Activated T-helper 2 cell treated with anti-CD3 and anti-CD28 coated beads, Interferon-gamma antibody, Interleukin-2, Interleukin-4, amounts not matched to agents 10 μg/mL and 5 μg/mL and 100 μg/mL, durations not matched to agents 14 hours and 24 hours and 36 hours (primary cell): ENCODE measurements at regions not wholly inside any gene's neighbourhood (a gene's known extent, or its start where the extent isn't known, plus 50 kb on each side); places are given as distances from the start of the nearest gene placed in this dataset.
"Not testable (repeated sequence)": the region's sequence is repeated elsewhere in the genome, so short reads cannot be mapped to it uniquely, and the experiment has no call there.

Experiments used
- DNase-seq: peaks from one replicate; pipeline ENCODE4 v3.0.0; 2021; ENCODE audit warnings: low spot score
- H3K27ac Mint-ChIP-seq: one replicate; pipeline ENCODE4 v1.8.0; 2021; ENCODE audit warnings: mixed read lengths
- H3K27me3 Mint-ChIP-seq: one replicate; pipeline ENCODE4 v1.8.0; 2021; ENCODE audit warnings: low read depth, mixed read lengths
- H3K36me3 Mint-ChIP-seq: one replicate; pipeline ENCODE4 v1.8.0; 2021; ENCODE audit warnings: low read depth, mixed read lengths
- H3K4me1 Mint-ChIP-seq: one replicate; pipeline ENCODE4 v1.8.0; 2021; ENCODE audit warnings: low read depth, mixed read lengths
- H3K4me3 Mint-ChIP-seq: one replicate; pipeline ENCODE4 v1.8.0; 2021; ENCODE audit warnings: low read depth, mild to moderate bottlenecking, moderate library complexity, mixed read lengths
- H3K9me3 Mint-ChIP-seq: one replicate; pipeline ENCODE4 v1.8.0; 2021; ENCODE audit warnings: mixed read lengths
- intact Hi-C: fragments of 100-400 bp; cut with micrococcal nuclease; formaldehyde crosslinking; loops from one replicate; pipeline ENCODE4 v1.15.1; 2023

DNA sequence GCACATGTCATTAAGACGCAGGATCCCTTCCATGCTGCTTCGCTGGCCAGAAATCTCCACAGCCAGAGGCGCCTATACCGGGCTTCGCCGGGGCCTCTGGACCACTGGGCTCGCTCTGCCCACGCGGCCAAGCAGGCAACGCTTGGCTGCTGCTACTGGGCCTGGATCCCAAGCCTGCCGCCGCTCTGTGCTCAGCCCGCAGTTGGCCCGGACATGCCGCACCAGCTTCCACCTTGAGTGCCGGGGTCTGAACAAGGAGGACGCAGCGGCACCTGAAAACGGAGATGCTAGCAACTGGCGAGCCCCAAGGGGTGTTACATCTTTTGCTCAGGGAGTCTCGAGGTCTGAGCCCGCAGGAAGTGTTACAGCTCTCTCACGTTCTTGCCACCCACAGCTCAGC, 409.9 kb upstream of the SGCG start:
- Mint-ChIP-seq H3K27ac (no peak overlapping the region), H3K4me3 (no peak overlapping the region), H3K9me3 (peaks cover 7% of the 10 kb centered on the region), H3K36me3 (no peaks in the 10 kb centered on the region), H3K27me3 (no peaks in the 10 kb centered on the region), H3K4me1 (no peaks in the 10 kb centered on the region)
- intact Hi-C loops = no loop called here
- no peak for DNase-seq

DNA sequence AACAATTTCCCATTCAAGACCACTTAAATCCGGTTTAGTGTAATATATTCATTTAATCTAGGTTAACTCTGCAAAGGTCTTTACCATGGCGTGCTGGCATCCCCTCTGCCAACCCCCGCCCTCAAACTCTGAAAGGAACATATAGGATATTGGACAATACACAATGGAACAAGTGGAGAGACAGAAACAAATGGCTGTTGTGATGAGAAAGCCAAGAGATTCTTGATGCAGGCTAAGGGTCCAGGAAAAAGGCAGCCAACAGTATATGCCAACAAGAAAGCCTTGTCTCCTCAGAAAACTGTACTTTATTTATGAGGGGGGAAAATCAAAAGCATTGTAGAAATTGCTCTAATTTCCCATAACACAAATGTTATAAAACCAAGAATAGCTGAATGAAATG, 407.3 kb upstream of the SGCG start:
- peaks cover 8% of the 10 kb centered on the region for H3K9me3 Mint-ChIP-seq

DNA sequence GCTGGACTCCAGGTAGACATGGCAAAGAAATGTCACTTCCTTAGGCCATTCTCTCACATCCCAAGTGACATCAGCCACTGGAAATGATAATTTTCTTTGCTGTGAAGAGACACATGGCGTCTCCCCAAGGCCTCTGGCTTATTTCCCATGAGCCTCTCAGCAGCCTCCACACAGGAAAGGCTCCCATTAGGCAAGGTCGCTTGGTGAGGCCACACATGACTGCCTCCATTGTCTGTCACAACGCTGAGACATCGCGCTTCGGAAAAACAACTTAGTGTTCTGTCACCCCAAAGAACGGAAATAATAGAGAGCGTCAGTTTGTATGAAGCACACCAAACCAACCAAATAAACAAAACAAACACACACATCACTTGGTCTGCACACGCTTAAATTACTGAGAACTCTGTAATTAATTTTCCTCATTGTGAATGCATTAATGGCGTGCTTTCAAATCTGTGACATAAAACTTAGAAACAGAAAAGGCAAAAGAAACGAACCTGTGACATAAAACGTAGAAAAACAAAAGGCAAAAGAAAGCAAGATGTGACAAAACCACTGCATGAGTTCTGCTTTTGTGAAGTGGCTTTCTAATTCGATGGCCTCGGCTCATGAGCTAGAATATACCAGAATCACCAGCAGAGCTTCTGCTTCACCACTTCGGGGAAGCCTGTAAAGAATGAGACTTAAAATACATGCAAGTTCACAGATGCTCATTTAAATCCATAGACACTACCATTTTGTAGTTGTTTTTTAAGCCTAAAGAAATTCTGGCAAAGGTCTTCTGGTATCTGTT, 404.2 kb upstream of the SGCG start:
- no peak overlapping the region for H3K4me3 Mint-ChIP-seq
- peaks cover 5% of the 10 kb centered on the region for H3K9me3 Mint-ChIP-seq
- H3K27ac Mint-ChIP-seq = no peak overlapping the region
- H3K4me1 Mint-ChIP-seq = no peaks in the 10 kb centered on the region
- no peak for DNase-seq
- no peaks in the 10 kb centered on the region for H3K36me3 Mint-ChIP-seq
- intact Hi-C loops = no loop called here
- H3K27me3 Mint-ChIP-seq = no peaks in the 10 kb centered on the region

More for the DNA sequence above, 407.3 kb upstream of the SGCG start:
- Mint-ChIP-seq H3K27me3 (no peaks in the 10 kb centered on the region), H3K4me3 (no peak overlapping the region), H3K36me3 (no peaks in the 10 kb centered on the region), H3K27ac (no peak overlapping the region), H3K4me1 (no peaks in the 10 kb centered on the region)
- no peak for DNase-seq
- intact Hi-C loops = no loop called here

DNA sequence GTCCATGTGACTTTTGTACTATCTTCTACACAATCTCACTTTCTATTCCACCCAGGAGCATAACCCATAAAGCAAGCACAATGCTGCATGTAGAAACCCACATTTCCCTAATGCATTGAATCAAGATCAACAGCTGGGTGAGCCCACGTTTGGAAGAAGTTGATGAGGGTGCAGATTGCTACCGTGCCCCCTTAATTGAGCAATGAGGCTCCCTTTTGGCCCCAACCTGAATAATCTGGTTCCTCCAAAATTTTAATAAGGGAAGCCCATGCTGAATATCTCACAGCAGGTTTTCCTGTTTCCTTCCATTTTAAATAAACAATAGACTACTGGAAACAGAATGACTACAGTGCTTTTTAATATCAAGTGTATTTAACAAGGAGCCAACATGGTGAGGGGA, 403.6 kb upstream of the SGCG start:
- DNase-seq = no peak
- Mint-ChIP-seq H3K9me3 (peaks cover 5% of the 10 kb centered on the region), H3K27ac (no peak overlapping the region), H3K4me3 (no peak overlapping the region), H3K4me1 (no peaks in the 10 kb centered on the region), H3K27me3 (no peaks in the 10 kb centered on the region), H3K36me3 (no peaks in the 10 kb centered on the region)
- intact Hi-C loops = no loop called here

DNA sequence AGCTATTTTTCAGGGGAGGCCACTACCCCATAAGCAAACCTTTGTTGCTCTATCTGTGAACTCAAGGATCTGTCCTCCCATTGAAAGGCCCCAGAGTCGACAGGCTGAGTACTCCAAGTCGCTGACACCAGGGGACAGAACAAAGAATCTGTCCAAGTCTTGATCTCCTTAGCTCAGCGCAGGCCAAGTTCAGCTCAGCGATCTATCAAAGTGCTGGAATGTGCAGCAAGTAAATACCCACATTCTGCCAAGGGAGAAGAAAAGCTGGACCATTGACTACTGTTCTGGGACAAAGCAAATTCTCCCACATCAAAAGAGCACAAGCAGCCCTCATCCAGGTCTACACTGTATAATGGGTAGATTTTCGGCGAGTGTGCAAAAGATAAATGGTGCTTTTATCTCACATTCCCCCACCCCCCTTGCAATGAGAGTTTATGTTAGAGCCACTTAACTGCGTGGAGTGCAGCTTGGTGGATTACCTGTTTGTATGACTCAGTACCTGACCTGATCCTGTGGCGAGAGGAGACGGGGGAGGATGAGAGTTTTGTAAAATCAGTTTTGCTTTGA, 391.7 kb upstream of the SGCG start:
- no peak overlapping the region for H3K4me3 Mint-ChIP-seq
- H3K9me3 Mint-ChIP-seq = no peaks in the 10 kb centered on the region
- intact Hi-C loops = no loop called here
- no peaks in the 10 kb centered on the region for H3K4me1 Mint-ChIP-seq
- no peak overlapping the region for H3K27ac Mint-ChIP-seq
- DNase-seq = no peak
- no peaks in the 10 kb centered on the region for H3K27me3 Mint-ChIP-seq
- H3K36me3 Mint-ChIP-seq = no peaks in the 10 kb centered on the region

DNA sequence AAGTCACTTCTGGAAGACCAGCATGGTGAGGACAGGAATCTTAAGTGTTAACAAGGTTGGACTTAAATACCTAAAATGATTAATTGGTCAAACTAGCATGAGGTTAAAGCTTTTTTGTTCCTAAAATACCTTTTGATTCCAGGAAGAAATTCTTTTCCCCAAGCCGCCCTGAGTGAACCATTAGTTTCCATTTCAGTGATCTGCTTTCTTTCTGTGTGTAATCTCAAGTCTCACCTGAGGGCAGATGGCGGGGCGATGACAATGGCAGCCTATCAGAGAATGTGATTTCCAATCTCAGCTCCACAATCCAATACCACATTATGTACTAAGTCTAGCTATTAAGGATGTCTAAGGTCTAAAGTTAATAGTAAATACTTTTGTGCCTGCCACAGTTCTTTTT, 390.9 kb upstream of the SGCG start:
- intact Hi-C loops = no loop called here

DNA sequence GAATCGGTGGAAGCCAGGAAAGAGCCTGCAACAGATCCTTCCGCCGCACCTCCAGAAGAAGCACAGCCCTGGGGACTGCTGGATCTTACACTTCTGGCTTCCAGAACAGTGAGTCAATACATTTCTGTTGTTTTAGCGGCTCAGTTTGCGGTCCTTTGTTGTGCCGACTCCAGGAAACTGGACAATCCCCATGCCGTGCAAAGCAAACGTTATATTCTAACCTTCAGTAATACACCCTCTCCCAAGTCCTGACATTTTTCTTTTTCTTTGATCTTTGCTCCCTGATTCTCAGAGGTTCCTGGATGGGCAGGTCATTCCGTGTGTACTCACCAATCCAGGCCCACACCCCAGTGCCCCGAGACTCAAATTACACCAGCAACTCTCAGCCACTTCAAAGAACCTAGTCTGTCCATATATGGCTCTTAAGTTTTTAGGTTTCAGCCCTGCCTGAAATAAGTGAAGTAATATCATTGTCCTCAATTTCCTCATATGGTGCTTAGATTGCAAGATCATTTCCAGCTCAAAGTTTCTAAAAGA, 387.1 kb upstream of the SGCG start:
- H3K4me1 Mint-ChIP-seq = no peaks in the 10 kb centered on the region
- intact Hi-C loops = no loop called here
- H3K27me3 Mint-ChIP-seq = no peaks in the 10 kb centered on the region
- no peaks in the 10 kb centered on the region for H3K9me3 Mint-ChIP-seq
- no peak overlapping the region for H3K4me3 Mint-ChIP-seq
- DNase-seq = no peak
- no peak overlapping the region for H3K27ac Mint-ChIP-seq
- H3K36me3 Mint-ChIP-seq = no peaks in the 10 kb centered on the region

More for the DNA sequence above, 390.9 kb upstream of the SGCG start:
- no peak overlapping the region for H3K4me3 Mint-ChIP-seq
- H3K27me3 Mint-ChIP-seq = no peaks in the 10 kb centered on the region
- no peaks in the 10 kb centered on the region for H3K9me3 Mint-ChIP-seq
- H3K36me3 Mint-ChIP-seq = no peaks in the 10 kb centered on the region
- no peaks in the 10 kb centered on the region for H3K4me1 Mint-ChIP-seq
- H3K27ac Mint-ChIP-seq = no peak overlapping the region
- no peak for DNase-seq

DNA sequence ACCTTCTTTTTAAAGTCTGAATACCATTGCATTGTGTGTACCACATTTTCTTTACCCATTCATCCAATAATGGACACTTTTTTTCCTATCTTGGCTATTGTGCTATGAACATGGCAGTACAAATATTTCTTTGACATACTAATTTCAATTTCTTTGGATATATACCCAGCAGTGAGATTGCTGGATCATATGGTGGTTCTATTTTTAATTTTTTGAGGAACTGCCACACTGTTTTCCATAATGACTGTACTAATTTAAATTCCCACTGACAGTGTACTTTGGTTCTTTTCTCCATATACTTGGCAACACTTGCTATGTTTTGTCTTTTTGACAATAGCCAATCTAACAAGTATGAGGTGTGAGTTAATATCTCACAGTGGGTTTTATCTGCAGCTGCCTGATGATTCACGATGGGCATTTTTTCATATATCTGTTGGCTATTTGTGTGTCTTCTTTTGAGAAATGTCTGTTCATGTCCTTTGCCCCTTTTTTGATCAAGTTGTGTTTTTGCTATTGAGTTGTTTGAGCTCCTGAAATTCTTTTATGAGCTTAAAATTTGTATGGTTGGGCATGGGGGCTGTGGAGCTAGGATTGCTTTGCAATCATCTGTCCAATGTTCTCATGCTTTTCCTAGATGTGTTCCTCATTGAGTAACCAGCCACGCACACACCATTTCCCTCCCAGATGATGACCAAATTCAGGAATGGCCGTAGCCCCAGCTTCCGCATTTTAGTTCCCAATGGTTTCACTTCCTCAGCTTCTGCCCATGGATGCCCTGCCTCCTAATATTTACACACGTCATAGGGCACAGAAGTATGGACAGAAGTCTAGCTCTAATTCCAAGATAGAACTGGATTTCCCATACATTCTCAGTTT, 380.0 kb upstream of the SGCG start:
- Mint-ChIP-seq H3K36me3 (no peaks in the 10 kb centered on the region), H3K27ac (no peak overlapping the region), H3K27me3 (no peaks in the 10 kb centered on the region), H3K4me3 (no peak overlapping the region), H3K4me1 (no peaks in the 10 kb centered on the region), H3K9me3 (no peaks in the 10 kb centered on the region)
- intact Hi-C loops = no loop called here
- DNase-seq = no peak

DNA sequence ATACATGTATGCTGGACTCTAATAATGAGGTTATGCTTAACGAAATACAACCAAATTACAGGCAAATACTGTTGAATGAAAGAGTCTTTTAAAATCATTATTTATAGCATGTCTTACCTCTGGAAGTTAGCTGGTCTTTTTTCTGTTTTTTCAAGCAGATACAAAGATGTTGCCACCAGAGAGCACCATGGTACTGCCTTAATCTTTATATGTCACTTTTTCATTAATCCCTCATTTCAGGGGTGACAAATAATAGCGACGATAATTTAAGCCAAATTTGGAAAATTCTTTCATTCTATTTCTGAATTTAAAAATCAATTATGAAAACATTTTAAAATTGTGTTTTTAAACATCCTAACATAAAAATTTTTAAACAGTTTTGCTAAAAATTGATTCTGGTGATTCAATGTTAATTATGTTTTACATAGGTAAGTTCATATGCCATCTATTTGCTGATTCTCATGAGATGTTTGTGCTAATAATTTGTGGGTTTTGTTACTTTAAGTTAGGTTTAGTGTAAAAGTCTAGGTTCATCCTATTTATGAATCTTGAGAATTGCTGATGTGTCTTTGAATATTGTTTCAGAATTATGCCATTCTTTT, 379.3 kb upstream of the SGCG start:
- no peaks in the 10 kb centered on the region for H3K4me1 Mint-ChIP-seq
- no peaks in the 10 kb centered on the region for H3K27me3 Mint-ChIP-seq
- no peaks in the 10 kb centered on the region for H3K9me3 Mint-ChIP-seq
- no peak overlapping the region for H3K27ac Mint-ChIP-seq
- no peak overlapping the region for H3K4me3 Mint-ChIP-seq
- intact Hi-C loops = no loop called here
- H3K36me3 Mint-ChIP-seq = no peaks in the 10 kb centered on the region
- DNase-seq = no peak

DNA sequence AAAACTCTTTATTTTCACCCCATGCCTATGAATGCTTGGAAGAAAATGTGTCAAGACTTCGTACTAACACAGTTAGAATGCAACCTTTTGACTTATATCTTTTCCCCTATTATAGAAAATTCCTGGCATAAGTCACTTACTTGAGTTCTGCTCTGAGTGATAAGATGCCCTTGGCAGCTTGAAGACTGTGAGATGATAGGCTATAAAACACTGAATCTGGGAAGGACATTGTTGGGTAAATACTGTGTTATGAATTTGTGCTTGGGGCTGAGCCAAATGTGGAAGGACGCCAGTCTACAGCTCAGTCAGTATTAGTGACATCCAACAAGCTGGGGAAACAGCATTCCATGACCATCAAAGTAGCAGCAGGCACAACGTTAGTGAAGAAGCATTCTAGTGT, 368.0 kb upstream of the SGCG start:
- no peaks in the 10 kb centered on the region for H3K4me1 Mint-ChIP-seq
- intact Hi-C loops = no loop called here
- no peak overlapping the region for H3K4me3 Mint-ChIP-seq
- no peaks in the 10 kb centered on the region for H3K27me3 Mint-ChIP-seq
- no peak overlapping the region for H3K27ac Mint-ChIP-seq
- no peaks in the 10 kb centered on the region for H3K9me3 Mint-ChIP-seq
- no peak for DNase-seq
- H3K36me3 Mint-ChIP-seq = no peaks in the 10 kb centered on the region

DNA sequence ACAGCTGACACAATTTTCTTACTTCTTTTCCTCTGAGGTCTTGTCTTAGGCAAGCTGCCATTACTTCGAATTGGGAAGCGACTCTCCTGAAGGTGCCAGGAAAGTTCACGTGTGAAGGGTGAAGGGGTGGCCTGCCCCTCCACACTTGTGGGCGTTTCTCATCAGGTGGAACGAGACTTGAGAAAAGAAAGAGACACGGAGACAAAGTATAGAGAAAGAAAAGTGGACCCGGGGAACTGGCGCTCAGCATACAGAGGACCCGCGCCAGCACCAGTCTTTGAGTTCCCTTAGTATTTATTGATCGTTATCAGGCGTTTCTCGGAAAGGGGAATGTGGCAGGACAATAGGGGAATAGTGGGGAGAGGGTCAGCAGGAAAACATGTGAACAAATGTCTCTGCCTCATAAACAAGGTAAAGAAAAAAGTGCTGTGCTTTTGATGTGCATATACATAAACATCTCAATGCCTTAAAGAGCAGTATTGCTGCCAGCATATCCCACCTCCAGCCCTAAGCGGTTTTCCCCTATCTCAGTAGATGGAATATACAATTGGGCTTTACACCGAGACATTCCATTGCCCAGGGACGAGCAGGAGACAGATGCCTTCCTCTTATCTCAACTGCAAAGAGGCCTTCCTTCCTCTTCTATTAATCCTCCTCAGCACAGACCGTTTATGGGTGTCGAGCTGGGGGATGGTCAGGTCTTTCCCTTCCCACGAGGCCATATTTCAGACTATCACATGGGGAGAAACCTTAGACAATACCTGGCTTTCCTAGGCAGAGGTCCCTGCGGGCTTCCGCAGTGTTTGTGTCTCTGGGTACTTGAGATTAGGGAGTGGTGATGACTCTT, 367.0 kb upstream of the SGCG start:
- H3K27me3 Mint-ChIP-seq, intact Hi-C loops, H3K27ac Mint-ChIP-seq, H3K9me3 Mint-ChIP-seq, H3K4me3 Mint-ChIP-seq, DNase-seq, H3K4me1 Mint-ChIP-seq, H3K36me3 Mint-ChIP-seq: not testable (repeated sequence)

DNA sequence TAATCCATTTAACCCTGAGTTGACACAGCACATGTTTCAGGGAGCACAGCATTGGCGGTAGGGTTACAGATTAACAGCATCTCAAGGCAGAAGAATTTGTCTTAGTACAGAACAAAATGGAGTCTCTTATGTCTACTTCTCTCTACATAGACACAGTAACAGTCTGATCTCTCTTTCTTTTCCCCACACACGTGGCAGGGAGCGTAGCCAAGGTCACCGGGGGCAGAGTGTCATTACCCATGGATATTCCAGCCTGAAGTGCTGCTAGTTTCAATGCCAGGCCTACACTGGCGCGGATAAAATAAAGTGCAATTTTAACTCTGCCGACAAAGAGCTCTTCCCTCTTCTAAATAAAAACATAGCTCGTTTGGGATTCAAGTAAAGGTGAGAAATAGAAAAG, 366.3 kb upstream of the SGCG start:
- not testable (repeated sequence) for H3K4me3 Mint-ChIP-seq, H3K27me3 Mint-ChIP-seq, H3K4me1 Mint-ChIP-seq

More for the DNA sequence above, 366.3 kb upstream of the SGCG start:
- intact Hi-C loops, H3K27ac Mint-ChIP-seq, H3K36me3 Mint-ChIP-seq, H3K9me3 Mint-ChIP-seq, DNase-seq: not testable (repeated sequence)
